ENCODE measurements at regions not wholly inside any gene's neighbourhood (a gene's known extent, or its start where the extent isn't known, plus 50 kb on each side); places are given as distances from the start of the nearest gene placed in this dataset.

DNA sequence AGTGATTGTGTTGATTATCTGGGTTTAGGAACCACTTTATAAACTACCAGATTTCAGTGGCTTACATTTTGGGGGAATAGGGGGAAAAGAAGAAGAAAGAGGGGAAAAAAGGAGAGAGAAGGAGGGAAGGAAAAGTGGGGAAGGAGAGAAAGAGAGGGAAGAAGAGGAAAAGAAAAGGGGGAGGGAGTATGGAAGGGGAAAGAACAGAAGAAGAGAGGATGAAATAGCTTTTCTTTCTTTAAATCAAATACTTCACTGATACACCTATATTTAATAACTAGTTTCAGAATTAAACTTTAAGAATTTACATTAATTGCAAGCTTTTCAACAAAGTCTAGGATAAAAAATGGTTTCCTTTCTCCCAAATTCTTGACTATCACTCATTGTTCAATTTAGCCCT is 289.6 kb downstream of the SDHAF3 start:
- TF ChIP-seq, protein P1, sequence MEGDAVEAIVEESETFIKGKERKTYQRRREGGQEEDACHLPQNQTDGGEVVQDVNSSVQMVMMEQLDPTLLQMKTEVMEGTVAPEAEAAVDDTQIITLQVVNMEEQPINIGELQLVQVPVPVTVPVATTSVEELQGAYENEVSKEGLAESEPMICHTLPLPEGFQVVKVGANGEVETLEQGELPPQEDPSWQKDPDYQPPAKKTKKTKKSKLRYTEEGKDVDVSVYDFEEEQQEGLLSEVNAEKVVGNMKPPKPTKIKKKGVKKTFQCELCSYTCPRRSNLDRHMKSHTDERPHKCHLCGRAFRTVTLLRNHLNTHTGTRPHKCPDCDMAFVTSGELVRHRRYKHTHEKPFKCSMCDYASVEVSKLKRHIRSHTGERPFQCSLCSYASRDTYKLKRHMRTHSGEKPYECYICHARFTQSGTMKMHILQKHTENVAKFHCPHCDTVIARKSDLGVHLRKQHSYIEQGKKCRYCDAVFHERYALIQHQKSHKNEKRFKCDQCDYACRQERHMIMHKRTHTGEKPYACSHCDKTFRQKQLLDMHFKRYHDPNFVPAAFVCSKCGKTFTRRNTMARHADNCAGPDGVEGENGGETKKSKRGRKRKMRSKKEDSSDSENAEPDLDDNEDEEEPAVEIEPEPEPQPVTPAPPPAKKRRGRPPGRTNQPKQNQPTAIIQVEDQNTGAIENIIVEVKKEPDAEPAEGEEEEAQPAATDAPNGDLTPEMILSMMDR (IDR thresholded peaks at IDR 0.05): no peak
- TF ChIP-seq POLR2AphosphoS5 (IDR thresholded peaks at IDR 0.05): no peak
- TF ChIP-seq POLR2A (IDR thresholded peaks at IDR 0.05): no peak

All from transverse colon (tissue), 4 donors.